GM10266 (cell line): ENCODE measurements at regions not wholly inside any gene's neighbourhood (a gene's known extent, or its start where the extent isn't known, plus 50 kb on each side); places are given as distances from the start of the nearest gene placed in this dataset.

Experiments used
- DNase-seq: peaks from one replicate; pipeline ENCODE4 v3.0.0; 2012; ENCODE audit errors: extremely low spot score
- CTCF ChIP-seq: IDR thresholded peaks from 2 replicates; pipeline ENCODE4 v1.5.1; 2012; ENCODE audit warnings: mild to moderate bottlenecking, low read depth; ENCODE audit not compliant: control insufficient read depth, insufficient read depth; ENCODE audit errors: missing control alignments

- TF ChIP-seq CTCF, result no peak
- no peak for DNase-seq
These were observed 55.0 kb downstream of the GPR6 start for GRCh38 chr6:110033101-110033500.

- DNase-seq, result no peak
- TF ChIP-seq CTCF, result no peak
These were observed 55.9 kb downstream of the GPR6 start for GRCh38 chr6:110033749-110034666.

- TF ChIP-seq CTCF, result no peak
- no peak for DNase-seq
These were observed 56.5 kb downstream of the GPR6 start for GRCh38 chr6:110034667-110035036.

- no peak for DNase-seq
- TF ChIP-seq CTCF, result no peak
These were observed 57.2 kb downstream of the GPR6 start for GRCh38 chr6:110035321-110035720.

GRCh38 chr6:110036408-110037302 is 58.5 kb downstream of the GPR6 start:
- DNase-seq, result no peak
- TF ChIP-seq CTCF, result no peak

- DNase-seq, result no peak
- TF ChIP-seq CTCF, result no peak
These were observed 59.7 kb downstream of the GPR6 start for GRCh38 chr6:110037726-110038295.
